NCI-H460 (cell line): ENCODE measurements at regions not wholly inside any gene's neighbourhood (a gene's known extent, or its start where the extent isn't known, plus 50 kb on each side); places are given as distances from the start of the nearest gene placed in this dataset.

Experiments used
- DNase-seq: peaks from one replicate; pipeline ENCODE4 v3.0.0-alpha.2; 2016; ENCODE audit warnings: low read depth; ENCODE audit errors: extremely low read depth

- no peak for DNase-seq
Observed at GRCh38 chr5:171599411-171599810, 180.0 kb downstream of the FGF18 start.

DNA sequence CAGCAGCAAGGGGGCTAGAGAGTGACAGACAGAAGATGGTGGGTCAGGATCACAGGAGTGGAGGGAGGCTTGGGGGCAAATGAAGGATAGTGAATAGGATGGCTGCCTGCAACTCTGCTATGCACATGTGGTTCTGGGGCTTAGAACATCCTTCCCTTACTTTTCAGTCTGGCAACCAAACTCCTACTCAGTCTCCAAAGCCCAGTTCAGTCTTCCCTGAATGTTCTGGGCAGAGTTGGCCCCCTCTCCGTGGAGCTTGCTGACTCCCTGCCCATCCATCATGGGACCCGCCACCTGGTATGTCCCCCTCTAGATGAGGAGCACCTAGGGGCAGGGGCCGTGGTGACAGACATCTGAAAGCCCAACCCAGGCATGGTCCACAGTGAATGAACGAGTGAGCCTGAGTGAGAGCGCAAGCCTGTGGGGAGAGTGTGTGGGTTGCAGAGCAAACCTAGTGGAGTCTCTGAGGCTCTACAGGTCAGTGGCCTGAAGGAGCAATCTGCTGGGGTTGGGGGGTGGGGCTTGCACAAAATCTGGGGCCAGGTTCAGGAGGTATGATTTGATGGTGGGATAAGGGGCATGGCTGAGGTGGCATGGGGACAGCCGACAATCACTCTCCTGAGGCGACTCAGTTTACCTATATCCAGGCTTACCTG, 180.6 kb downstream of the FGF18 start:
- DNase-seq, result no peak

DNA sequence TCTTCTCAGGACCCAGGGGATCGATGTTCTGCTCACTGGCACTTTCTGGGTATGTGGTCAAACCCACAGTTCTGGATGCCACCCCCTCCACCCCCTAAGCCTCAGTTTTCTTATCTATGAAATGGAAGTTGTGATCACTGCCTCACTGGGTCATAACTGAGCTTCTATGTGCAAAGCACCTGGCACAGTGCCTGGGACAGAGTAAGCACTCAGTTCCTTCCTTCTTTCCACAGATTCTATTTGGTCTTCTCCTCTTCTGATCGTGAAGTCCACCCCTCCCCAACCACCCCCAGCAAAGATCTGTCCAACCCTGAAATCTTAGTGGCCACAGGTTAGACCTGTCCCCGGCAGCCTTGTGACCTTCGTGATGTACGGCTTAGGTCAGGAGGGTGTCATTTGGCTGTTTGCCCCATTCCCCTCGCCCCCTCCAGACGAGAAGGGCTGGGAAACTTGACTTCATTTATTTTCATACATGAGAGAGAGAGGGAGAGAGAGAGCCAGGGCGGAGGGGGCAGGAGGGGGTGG, 181.4 kb downstream of the FGF18 start:
- DNase-seq, result no peak

DNA sequence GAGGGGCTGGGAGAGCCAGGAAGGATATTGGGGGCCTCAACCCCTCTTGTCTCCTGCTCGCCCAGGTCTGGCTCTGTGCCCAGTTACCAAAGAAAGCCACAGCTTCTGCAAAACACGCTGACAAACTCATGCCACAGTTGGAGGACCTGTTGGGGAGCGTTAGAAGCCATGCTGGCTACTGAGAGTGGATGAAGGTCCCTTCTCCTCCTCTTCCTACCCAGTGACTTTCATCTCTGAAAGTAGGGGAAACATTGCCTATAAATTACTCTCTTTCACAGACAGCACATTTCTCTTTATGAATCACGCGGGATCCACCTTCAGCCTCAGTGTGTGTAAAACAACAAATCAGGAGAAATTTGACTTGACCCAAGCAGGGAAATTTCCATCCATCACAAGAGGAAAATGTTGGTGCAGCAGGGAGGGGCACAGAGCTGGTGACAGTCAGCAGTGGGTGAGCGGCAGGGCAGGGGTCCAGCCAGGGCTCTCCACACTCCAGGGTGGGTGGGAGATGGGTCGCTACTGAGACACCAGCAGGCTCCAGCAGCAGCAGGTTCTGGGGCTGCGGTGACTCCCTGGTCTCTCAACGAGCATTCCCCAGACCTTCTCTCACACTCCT, 181.9 kb downstream of the FGF18 start:
- DNase-seq, result no peak

DNA sequence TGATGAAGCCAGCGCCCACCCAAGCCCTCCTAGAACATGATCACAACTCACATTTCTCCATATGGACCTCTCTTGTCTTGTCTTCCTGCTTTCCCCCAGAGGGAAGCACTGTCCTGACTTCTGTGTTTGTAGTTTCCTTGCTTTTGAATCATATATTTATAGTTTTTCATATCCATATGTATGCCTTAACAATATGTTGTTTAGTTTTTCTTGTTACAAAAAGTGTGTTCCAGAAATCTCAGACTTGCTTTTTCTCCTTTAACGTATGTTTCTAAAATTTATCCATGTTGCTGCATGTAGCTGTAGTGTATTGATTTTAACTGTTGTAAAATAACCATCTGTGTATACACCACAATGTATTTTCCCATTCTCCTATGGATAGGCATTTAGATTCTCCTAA, 182.0 kb upstream of the SMIM23 start:
- DNase-seq, result no peak

- DNase-seq, result no peak
Observed at GRCh38 chr5:171604195-171604594, 181.4 kb upstream of the SMIM23 start.

DNA sequence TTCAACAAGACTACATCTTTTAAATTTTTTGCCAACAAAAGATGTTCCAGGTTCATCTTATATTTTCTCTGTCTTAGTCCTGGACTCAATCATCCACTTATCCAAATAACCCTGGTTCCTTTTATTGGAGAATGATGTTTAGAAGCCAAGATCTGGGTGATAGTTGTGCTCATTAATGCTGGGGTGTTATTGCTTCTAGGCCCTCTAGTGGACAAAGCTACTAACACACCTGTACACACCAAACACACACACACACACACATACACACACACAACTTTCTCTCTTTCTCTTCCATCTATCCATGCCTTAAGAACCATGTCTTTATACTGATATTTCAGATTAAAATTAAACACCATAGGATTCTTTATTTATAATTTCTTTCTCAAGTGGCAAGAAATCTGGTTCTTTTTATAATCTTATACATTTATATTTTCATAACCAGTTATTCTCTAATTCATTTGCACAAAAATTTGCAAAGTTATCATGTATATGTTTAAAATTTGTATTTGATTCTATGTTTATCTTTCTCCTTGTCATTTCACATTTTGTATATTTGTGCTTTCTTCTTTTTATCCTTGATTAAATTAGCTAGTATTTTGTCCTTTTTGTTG, 179.1 kb upstream of the SMIM23 start:
- no peak for DNase-seq

- DNase-seq, result no peak
Observed at GRCh38 chr5:171607863-171608262, 177.8 kb upstream of the SMIM23 start.

- no peak for DNase-seq
Observed at GRCh38 chr5:171609806-171610452, 175.7 kb upstream of the SMIM23 start.

GRCh38 chr5:171610686-171611085, 174.9 kb upstream of the SMIM23 start:
- no peak for DNase-seq

DNA sequence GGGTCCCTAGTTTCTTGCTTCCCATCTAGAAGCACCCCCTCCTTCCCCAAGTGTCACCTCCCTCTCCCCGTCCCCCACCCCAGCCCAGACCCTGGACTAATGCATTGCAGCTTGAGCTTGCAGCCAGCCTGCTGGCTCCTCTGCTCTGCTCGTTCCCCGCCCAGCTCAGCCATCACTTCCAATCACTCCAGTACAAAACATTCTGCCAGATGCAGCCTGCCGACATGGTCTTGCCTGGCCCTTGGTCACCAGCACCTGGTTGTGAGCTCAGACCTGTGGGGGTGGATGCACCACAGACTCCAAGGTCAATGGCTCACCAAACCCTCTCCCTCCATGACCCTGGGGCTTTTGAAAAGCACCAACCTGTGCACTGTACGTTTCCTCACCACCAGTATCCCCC, 172.9 kb upstream of the SMIM23 start:
- no peak for DNase-seq

DNA sequence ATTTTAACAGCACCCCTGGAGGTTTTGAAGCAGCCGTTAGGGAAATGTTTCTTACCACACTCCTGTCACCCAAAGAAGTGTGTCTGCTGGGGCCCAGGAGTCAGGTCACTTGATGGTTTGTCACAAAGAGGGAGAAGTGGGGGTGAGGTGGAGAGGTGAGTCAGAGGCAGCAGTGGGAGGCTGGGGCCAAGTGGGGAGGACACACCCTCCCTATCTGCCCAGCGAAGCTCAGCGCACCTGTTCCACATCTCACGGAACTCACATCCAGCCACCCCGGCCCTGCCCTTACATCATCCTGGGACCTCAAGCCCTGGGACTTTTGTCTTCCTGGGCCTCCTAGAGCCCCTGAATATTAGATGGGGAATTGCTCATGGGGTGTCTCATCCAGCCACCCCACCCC, 171.1 kb upstream of the SMIM23 start:
- DNase-seq, result no peak

GRCh38 chr5:171614971-171615653, 170.5 kb upstream of the SMIM23 start:
- no peak for DNase-seq

GRCh38 chr5:171615705-171616640, 169.6 kb upstream of the SMIM23 start:
- DNase-seq, result no peak

DNA sequence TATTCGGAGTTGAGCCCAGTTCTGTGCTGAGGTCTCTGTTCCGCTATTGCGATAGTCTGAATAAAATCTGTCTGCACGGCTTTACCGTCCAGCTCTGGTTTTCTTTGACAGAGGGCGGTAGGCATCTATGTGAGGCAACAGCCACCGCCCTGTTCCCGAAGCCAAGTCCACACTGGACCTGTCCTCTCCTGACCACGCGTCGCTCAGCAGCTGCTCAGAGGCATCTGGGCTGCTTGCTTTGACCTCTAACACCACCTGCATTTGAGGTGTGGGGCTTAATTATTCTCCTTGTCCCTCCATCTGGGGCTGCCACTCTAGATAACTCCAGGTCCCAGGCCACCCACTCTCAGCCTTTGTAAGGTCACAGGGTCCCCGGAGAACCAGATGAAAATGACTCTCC, 168.4 kb upstream of the SMIM23 start:
- no peak for DNase-seq

GRCh38 chr5:171617817-171618591, 167.6 kb upstream of the SMIM23 start:
- DNase-seq, result no peak

- no peak for DNase-seq
Observed at GRCh38 chr5:171619196-171619595, 166.4 kb upstream of the SMIM23 start.

DNA sequence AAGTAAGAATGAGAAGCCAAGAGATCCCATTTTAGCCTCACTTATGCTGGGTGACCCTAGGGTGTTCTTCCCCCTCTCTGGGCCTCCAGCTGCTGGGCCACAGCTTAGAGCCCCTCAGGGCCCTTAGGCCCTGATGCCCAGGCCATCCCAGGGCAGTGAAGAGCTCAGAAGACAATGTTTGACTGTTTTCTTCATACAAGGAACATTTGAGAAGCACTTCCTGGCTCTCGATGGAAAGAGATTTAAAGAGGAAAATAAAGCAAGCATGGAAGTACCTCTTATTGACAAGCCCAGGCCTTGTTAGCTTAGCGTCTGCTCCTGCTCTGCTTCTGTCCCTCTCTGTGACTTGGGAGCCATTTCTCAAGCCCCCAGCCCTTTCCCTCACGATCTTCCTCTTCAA, 165.9 kb upstream of the SMIM23 start:
- DNase-seq, result no peak

DNA sequence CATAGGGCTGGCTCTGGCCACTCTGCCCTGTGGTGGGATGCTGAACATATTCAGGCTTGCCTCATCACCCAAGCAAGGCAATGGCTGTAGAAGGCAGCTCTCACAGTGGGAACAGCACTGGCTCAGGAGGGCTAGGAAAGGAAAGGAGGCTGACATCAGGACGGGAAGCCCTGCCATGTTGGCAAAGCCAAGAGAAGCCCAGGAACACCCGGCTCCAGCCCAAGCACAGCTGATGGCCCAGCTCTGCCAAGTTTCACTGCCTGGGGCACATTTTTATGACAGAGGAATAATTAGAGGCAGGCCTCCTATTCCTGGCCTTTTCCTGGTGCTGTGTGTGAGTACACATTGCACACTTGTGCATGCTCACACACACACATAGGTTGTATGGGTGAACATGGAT, 163.6 kb upstream of the SMIM23 start:
- no peak for DNase-seq
